ENCODE measurements at regions not wholly inside any gene's neighbourhood (a gene's known extent, or its start where the extent isn't known, plus 50 kb on each side); places are given as distances from the start of the nearest gene placed in this dataset.

- Histone ChIP-seq H3K9me3 (no peaks in the 10 kb centered on the region), H3K4me1 (no peaks in the 10 kb centered on the region), H3K27me3 (no peaks in the 10 kb centered on the region), H3K36me3 (no peaks in the 10 kb centered on the region), H3K4me3 (no peak overlapping the region), H3K27ac (no peak overlapping the region)
- DNase-seq (no peak), ATAC-seq (no peak)
- no peak for TF ChIP-seq POLR2A (IDR thresholded peaks at IDR 0.05)
- TF ChIP-seq CTCF (IDR thresholded peaks at IDR 0.05), result no peak
- intact Hi-C loops (cut with DNase I), result no loop called here
Observed at GRCh38 chrX:112910418-112910817, 69.8 kb upstream of the AMOT start.

GRCh38 chrX:112901869-112902725, 61.5 kb upstream of the AMOT start:
- H3K4me1 ChIP-seq, result no peaks in the 10 kb centered on the region
- WGBS (ENCODE audit: insufficient coverage, low coverage, low lambda C conversion rate, missing lambda C conversion rate), result 56% methylated on average over 3 of the region's 3 CpGs
- no peak for DNase-seq
- H3K36me3 ChIP-seq, result no peaks in the 10 kb centered on the region
- H3K9me3 ChIP-seq, result no peaks in the 10 kb centered on the region
- TF ChIP-seq CTCF (IDR thresholded peaks at IDR 0.05) (no peak), POLR2A (IDR thresholded peaks at IDR 0.05) (no peak)
- intact Hi-C loops (cut with DNase I), result no loop called here
- H3K27ac ChIP-seq, result no peak overlapping the region
- no peaks in the 10 kb centered on the region for H3K27me3 ChIP-seq
- no peak for ATAC-seq
- no peak overlapping the region for H3K4me3 ChIP-seq

- H3K4me3 ChIP-seq, result no peak overlapping the region
- intact Hi-C loops (cut with DNase I), result no loop called here
- no peaks in the 10 kb centered on the region for H3K4me1 ChIP-seq
- H3K9me3 ChIP-seq, result no peaks in the 10 kb centered on the region
- 46% methylated on average over 1 of the region's 1 CpG for WGBS (ENCODE audit: insufficient coverage, low coverage, low lambda C conversion rate, missing lambda C conversion rate)
- DNase-seq (no peak), ATAC-seq (no peak)
- no peak for TF ChIP-seq POLR2A (IDR thresholded peaks at IDR 0.05)
- TF ChIP-seq CTCF (IDR thresholded peaks at IDR 0.05), result no peak
- H3K27ac ChIP-seq, result no peak overlapping the region
- H3K27me3 ChIP-seq, result no peaks in the 10 kb centered on the region
- no peaks in the 10 kb centered on the region for H3K36me3 ChIP-seq
Observed at GRCh38 chrX:112896051-112896450, 55.4 kb upstream of the AMOT start.

Small RNA genes lying in the stretch of these regions (small RNA-seq; reads per million reads assigned to genes)
- 0 reads per million in 2 experiments for gene AL031183.1
- 0 reads per million in 2 experiments for gene RF00012
- 0 reads per million in 2 experiments for gene RF00088
- 0 reads per million in 2 experiments for gene RN7SL93P
- gene RNU1-57P, result 0 reads per million in 2 experiments
- 0 reads per million in 2 experiments for gene RNU6-1015P

Data from right lobe of liver (tissue), 6 donors.